ENCODE measurements at regions not wholly inside any gene's neighbourhood (a gene's known extent, or its start where the extent isn't known, plus 50 kb on each side); places are given as distances from the start of the nearest gene placed in this dataset.
"Not testable (repeated sequence)": the region's sequence is repeated elsewhere in the genome, so short reads cannot be mapped to it uniquely, and the experiment has no call there.

DNA sequence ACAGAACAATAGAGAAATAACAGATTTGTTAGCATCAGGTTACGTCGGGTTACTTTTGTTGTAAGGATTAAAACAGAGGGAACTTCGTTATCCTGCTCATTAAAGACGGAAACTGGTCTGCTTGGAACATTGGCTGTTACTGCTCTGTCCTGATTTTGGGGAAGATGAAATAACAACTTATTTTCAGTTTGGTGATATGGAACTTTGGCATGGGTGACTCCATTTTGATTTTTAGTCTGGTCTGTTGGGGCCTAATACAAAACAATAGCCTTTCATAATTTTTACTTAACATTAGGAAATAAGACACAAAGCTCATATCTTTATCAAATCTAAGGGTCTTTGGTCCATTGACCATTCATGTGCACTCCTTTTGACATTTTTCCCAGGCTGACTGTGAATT is 220.5 kb upstream of the DUSP10 start:
- ATAC-seq (no peak), DNase-seq (no peak)
- no peak for TF ChIP-seq CTCF (IDR thresholded peaks at IDR 0.05)
- H3K4me3 ChIP-seq: no peak overlapping the region
- intact Hi-C loops (cut with DNase I, micrococcal nuclease): no loop called here
- peaks cover 4% of the 10 kb centered on the region for H3K4me1 ChIP-seq (ENCODE audit: low read depth)
- H3K36me3 ChIP-seq (ENCODE audit: low read depth): no peaks in the 10 kb centered on the region
- no peaks in the 10 kb centered on the region for H3K9me3 ChIP-seq

- Histone ChIP-seq H3K4me3 (no peak overlapping the region), H3K4me1 (ENCODE audit: low read depth) (peaks cover 4% of the 10 kb centered on the region), H3K36me3 (ENCODE audit: low read depth) (no peaks in the 10 kb centered on the region), H3K9me3 (no peaks in the 10 kb centered on the region)
- intact Hi-C loops (cut with DNase I, micrococcal nuclease): no loop called here
- no peak for TF ChIP-seq CTCF (IDR thresholded peaks at IDR 0.05)
- ATAC-seq (peak; percentile 57), DNase-seq (peak in 1 of 3 donors; percentile 13)
Observed at GRCh38 chr1:221961532-221962292, 219.8 kb upstream of the DUSP10 start.

GRCh38 chr1:221958161-221958562 is 216.3 kb upstream of the DUSP10 start:
- H3K4me1 ChIP-seq (ENCODE audit: low read depth); H3K9me3 ChIP-seq; ATAC-seq; H3K36me3 ChIP-seq (ENCODE audit: low read depth); intact Hi-C loops (cut with DNase I, micrococcal nuclease); H3K4me3 ChIP-seq; DNase-seq: not testable (repeated sequence)

- intact Hi-C loops (cut with DNase I, micrococcal nuclease); H3K36me3 ChIP-seq (ENCODE audit: low read depth); DNase-seq; ATAC-seq; H3K9me3 ChIP-seq; H3K4me1 ChIP-seq (ENCODE audit: low read depth); H3K4me3 ChIP-seq: not testable (repeated sequence)
Observed at GRCh38 chr1:221957350-221957749, 215.5 kb upstream of the DUSP10 start.

GRCh38 chr1:221949996-221950395 is 208.1 kb upstream of the DUSP10 start:
- H3K9me3 ChIP-seq: no peaks in the 10 kb centered on the region
- H3K4me3 ChIP-seq: no peak overlapping the region
- H3K36me3 ChIP-seq (ENCODE audit: low read depth): no peaks in the 10 kb centered on the region
- DNase-seq (no peak), ATAC-seq (no peak)
- H3K4me1 ChIP-seq (ENCODE audit: low read depth): no peaks in the 10 kb centered on the region
- intact Hi-C loops (cut with DNase I, micrococcal nuclease): no loop called here
- TF ChIP-seq CTCF (IDR thresholded peaks at IDR 0.05): no peak

DNA sequence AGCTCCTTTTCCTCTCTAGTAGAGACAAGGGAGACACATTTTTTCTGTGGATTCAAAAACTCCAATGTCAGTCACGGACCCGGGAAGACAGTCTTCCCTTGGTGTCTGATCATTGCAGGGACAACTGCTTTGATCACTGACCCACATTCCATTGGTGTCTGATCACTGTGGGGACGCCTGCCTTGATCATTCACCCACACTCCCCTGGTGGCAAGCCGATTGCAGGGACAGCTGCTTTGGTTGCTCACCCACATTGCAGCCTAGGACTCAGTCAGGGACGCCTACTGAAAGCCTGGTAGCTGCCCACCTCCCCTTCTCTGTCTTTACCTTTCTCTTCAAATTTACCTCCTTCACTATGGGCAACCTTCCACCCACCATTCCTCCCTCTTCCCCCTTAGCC is 206.6 kb upstream of the DUSP10 start:
- H3K36me3 ChIP-seq (ENCODE audit: low read depth): no peaks in the 10 kb centered on the region
- intact Hi-C loops (cut with DNase I, micrococcal nuclease): no loop called here
- H3K4me3 ChIP-seq: no peak overlapping the region
- H3K9me3 ChIP-seq: peaks cover 5% of the 10 kb centered on the region
- DNase-seq (no peak), ATAC-seq (no peak)
- no peak for TF ChIP-seq CTCF (IDR thresholded peaks at IDR 0.05)
- H3K4me1 ChIP-seq (ENCODE audit: low read depth): no peaks in the 10 kb centered on the region

DNA sequence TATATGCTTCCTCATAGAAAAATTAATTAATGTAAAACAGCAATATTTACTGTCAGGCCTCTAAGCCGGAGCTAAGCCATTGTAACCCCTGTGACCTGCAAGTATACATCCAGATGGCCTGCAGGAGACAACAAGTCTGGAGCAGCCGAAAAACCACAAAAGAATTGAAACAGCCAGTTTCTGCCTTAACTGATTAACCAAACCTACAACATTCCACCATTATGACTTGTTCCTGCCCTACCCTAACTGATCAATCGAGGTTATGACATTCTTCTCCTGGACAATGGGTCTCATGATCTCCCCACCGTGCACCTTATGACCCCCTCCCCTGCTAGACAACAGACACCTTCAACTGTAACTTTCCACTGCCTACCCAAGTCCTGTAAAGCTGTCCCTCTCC is 205.8 kb upstream of the DUSP10 start:
- DNase-seq: no peak
- intact Hi-C loops (cut with DNase I, micrococcal nuclease): no loop called here

More for the DNA sequence above, 205.8 kb upstream of the DUSP10 start:
- no peak overlapping the region for H3K4me3 ChIP-seq
- H3K36me3 ChIP-seq (ENCODE audit: low read depth): no peaks in the 10 kb centered on the region
- H3K9me3 ChIP-seq: peaks cover 5% of the 10 kb centered on the region
- H3K4me1 ChIP-seq (ENCODE audit: low read depth): no peaks in the 10 kb centered on the region
- no peak for TF ChIP-seq CTCF (IDR thresholded peaks at IDR 0.05)
- no peak for ATAC-seq

Measured in mucosa of descending colon (tissue), 3 donors.